HepG2 (cell line): ENCODE measurements at regions not wholly inside any gene's neighbourhood (a gene's known extent, or its start where the extent isn't known, plus 50 kb on each side); places are given as distances from the start of the nearest gene placed in this dataset.

Source experiments
- ATAC-seq: fragments of 200-7000 bp; cut with Tn5 transposase; 3 replicates; pipeline ENCODE4 v1.9.1; 2020; ENCODE audit warnings: mild to moderate bottlenecking, moderate library complexity
- BruUV-seq: library from RNA; stranded (reverse); fragments of 400-500 nt; replicated peaks from 2 replicates; lab custom pipeline; 2021; lab: Mats Ljungman, UMichigan
- CTCF ChIA-PET: fragments of 300-600 bp; formaldehyde crosslinking; extraction: SDS; loops from one replicate; lab custom pipeline; 2021; ENCODE audit warnings: low total read pairs, inconsistent platforms, low intra/inter-chr PET ratio; lab: Yijun Ruan, JAX
- POLR2A ChIA-PET: fragments of 350-600 bp; sonication (Branson Sonifier 250); formaldehyde crosslinking; loops from one replicate; lab custom pipeline; 2020; ENCODE audit warnings: antibody characterized with exemption, inconsistent platforms; lab: Yijun Ruan, JAX
- DNase-seq: peaks from one replicate; pipeline ENCODE4 v3.0.0-alpha.2; 2015; ENCODE audit warnings: low spot score
- FAIRE-seq: peaks from 3 replicates; lab custom pipeline; 2011; peaks lifted over from hg19 to GRCh38; lab: Jason Lieb, UNC
- H2AFZ ChIP-seq: one replicate; pipeline ENCODE4 v1.6.1; 2011; ENCODE audit warnings: low read length, inconsistent platforms
- H3K27ac ChIP-seq: fragments of 300-600 bp; 3 replicates; pipeline ENCODE4 v1.8.0; 2011; ENCODE audit warnings: mixed run types, mild to moderate bottlenecking, mixed read lengths, low read length, inconsistent platforms; ENCODE audit not compliant: insufficient read depth; ENCODE audit errors: extremely low read length
- H3K27me3 ChIP-seq, 2 experiments: fragments of 200-600 bp in 1 of 2; 2 replicates in 1 of 2; 3 replicates in 1 of 2; pipeline versions ENCODE4 v1.6.0 to v1.8.0; 2011; ENCODE audit warnings: low read length in 2 of 2, mild to moderate bottlenecking in 2 of 2, moderate library complexity in 2 of 2, inconsistent platforms in 1 of 2; ENCODE audit not compliant: insufficient read depth in 2 of 2, control insufficient read depth in 1 of 2
- H3K36me3 ChIP-seq, 2 experiments: fragments of 200-600 bp in 1 of 2; replicated peaks in 1 of 2; 2 replicates in 1 of 2; 3 replicates in 1 of 2; pipeline versions ENCODE4 v1.5.1 to v1.8.0; 2011; ENCODE audit warnings: low read length in 2 of 2, inconsistent platforms in 1 of 2; ENCODE audit not compliant: insufficient read depth in 2 of 2, control insufficient read depth in 1 of 2
- H3K4me1 ChIP-seq: 2 replicates; pipeline ENCODE4 v1.5.1; 2012; ENCODE audit warnings: low read length, inconsistent platforms; ENCODE audit not compliant: insufficient read depth
- H3K4me2 ChIP-seq: 2 replicates; pipeline ENCODE4 v1.6.0; 2011; ENCODE audit warnings: low read depth, low read length, inconsistent platforms
- H3K4me3 ChIP-seq, 3 experiments: fragments of 200-600 bp in 1 of 3; sonication (generic), shearing (Covaris generic) in 1 of 3; replicated peaks in 1 of 3; 2 replicates each; pipeline ENCODE4 v1.5.1; 2011 to 2016; ENCODE audit warnings: low read length in 3 of 3, inconsistent platforms in 2 of 3, low read depth in 2 of 3, mild to moderate bottlenecking in 2 of 3, control low read depth in 1 of 3, mixed read lengths in 1 of 3; ENCODE audit not compliant: insufficient read depth in 1 of 3
- H3K79me2 ChIP-seq: one replicate; pipeline ENCODE4 v1.6.1; 2011; ENCODE audit warnings: low read length, inconsistent platforms; ENCODE audit not compliant: insufficient read depth
- H3K9ac ChIP-seq: 2 replicates; pipeline ENCODE4 v1.6.0; 2011; ENCODE audit warnings: mild to moderate bottlenecking, low read depth, low read length, inconsistent platforms; ENCODE audit not compliant: insufficient read depth
- H3K9me3 ChIP-seq: 2 replicates; pipeline ENCODE4 v1.5.1; 2012; ENCODE audit warnings: mild to moderate bottlenecking, low read length
- H4K20me1 ChIP-seq: 2 replicates; pipeline ENCODE4 v1.6.0; 2011; ENCODE audit warnings: inconsistent platforms, mild to moderate bottlenecking, low read length, moderate library complexity; ENCODE audit not compliant: insufficient read depth
- ESRRA ChIP-seq: sonication (generic); formaldehyde crosslinking; IDR thresholded peaks from 2 replicates; pipeline ENCODE4 v1.5.1; 2020; ENCODE audit warnings: mild to moderate bottlenecking, low read depth, missing genetic modification reagents
- HNF1A ChIP-seq, 2 experiments: sonication (generic) in 1 of 2; formaldehyde crosslinking in 1 of 2; IDR thresholded peaks; 2 replicates each; pipeline versions ENCODE4 v1.4.0 to v1.6.1; 2016 to 2020; ENCODE audit warnings: borderline replicate concordance in 1 of 2, low read depth in 1 of 2, mild to moderate bottlenecking in 1 of 2, missing genetic modification reagents in 1 of 2
- HNF4G ChIP-seq, 2 experiments: sonication (generic) in 1 of 2; formaldehyde crosslinking in 1 of 2; IDR thresholded peaks; 2 replicates each; pipeline versions ENCODE4 v1.4.0 to v1.6.1; 2011 to 2020; ENCODE audit warnings: borderline replicate concordance in 2 of 2, low read depth in 2 of 2, mild to moderate bottlenecking in 2 of 2, low read length in 1 of 2, missing genetic modification reagents in 1 of 2, moderate library complexity in 1 of 2
- MIER2 ChIP-seq: IDR thresholded peaks from 2 replicates; pipeline ENCODE4 v1.6.1; 2016; ENCODE audit warnings: missing biosample characterization, missing genetic modification reagents
- NPAS2 ChIP-seq: sonication (generic); formaldehyde crosslinking; IDR thresholded peaks from 2 replicates; pipeline ENCODE4 v1.8.0; 2022; ENCODE audit warnings: mild to moderate bottlenecking, missing genetic modification reagents, borderline replicate concordance
- NR3C1 ChIP-seq: sonication (generic); formaldehyde crosslinking; IDR thresholded peaks from 2 replicates; pipeline ENCODE4 v1.4.0; 2020; ENCODE audit warnings: missing genetic modification reagents
- RBAK ChIP-seq: sonication (generic); formaldehyde crosslinking; IDR thresholded peaks from 2 replicates; pipeline ENCODE4 v1.5.1; 2020; ENCODE audit warnings: mild to moderate bottlenecking, missing genetic modification reagents
- RBM39 ChIP-seq: fragments of 200-400 bp; formaldehyde crosslinking; IDR thresholded peaks from one replicate; pipeline ENCODE4 v1.6.1; 2018; ENCODE audit warnings: antibody characterized with exemption, mild to moderate bottlenecking, low read depth, low read length; ENCODE audit not compliant: poor library complexity, severe bottlenecking
- TBL1XR1 ChIP-seq: fragments of 150-350 bp; IDR thresholded peaks from 2 replicates; pipeline ENCODE4 v1.6.1; 2014; ENCODE audit warnings: borderline replicate concordance, low read length; ENCODE audit not compliant: partially characterized antibody
- TCF12 ChIP-seq, 2 experiments: fragments of 450-650 bp in 1 of 2; sonication (generic) in 1 of 2; formaldehyde crosslinking in 1 of 2; IDR thresholded peaks; 2 replicates each; pipeline versions ENCODE4 v1.6.1 to v1.8.0; 2017 to 2022; ENCODE audit warnings: antibody characterized with exemption in 1 of 2, mild to moderate bottlenecking in 1 of 2, missing genetic modification reagents in 1 of 2, moderate library complexity in 1 of 2
- ZFP62 ChIP-seq: sonication (generic); formaldehyde crosslinking; IDR thresholded peaks from 2 replicates; pipeline ENCODE4 v1.4.0; 2020; ENCODE audit warnings: missing genetic modification reagents
- ZNF160 ChIP-seq: sonication (generic); formaldehyde crosslinking; IDR thresholded peaks from 2 replicates; pipeline ENCODE4 v1.8.0; 2022; ENCODE audit warnings: mild to moderate bottlenecking, inconsistent platforms, missing genetic modification reagents
- ZNF567 ChIP-seq: sonication (generic); formaldehyde crosslinking; IDR thresholded peaks from 2 replicates; pipeline ENCODE4 v1.8.1; 2023; ENCODE audit warnings: mild to moderate bottlenecking, missing genetic modification reagents, borderline replicate concordance
- WGBS: methylation state at CpG from one replicate; pipeline ENCODE4 v1.1.6; 2017; ENCODE audit warnings: low lambda C conversion rate; 5-methylcytosine and 5-hydroxymethylcytosine counted together
- in situ Hi-C: cut with HindIII; loops from 2 replicates; pipeline ENCODE4 v1.10.0; 2017; ENCODE audit warnings: low pct_unique_long_range_greater_than_20kb; ENCODE audit not compliant: extremely low pct_ligation_motif_present
- intact Hi-C: fragments of 100-400 bp; cut with micrococcal nuclease; formaldehyde crosslinking; loops from one replicate; pipeline ENCODE4 v1.10.0; 2022; ENCODE audit not compliant: unreplicated experiment
- TF ChIP-seq, protein P1 (sequence below), 2 experiments: sonication (generic) in 1 of 2; formaldehyde crosslinking in 1 of 2; IDR thresholded peaks; 2 replicates each; pipeline versions ENCODE4 v1.6.1 to v1.9.0; 2014 to 2022; ENCODE audit warnings: antibody characterized with exemption in 1 of 2, borderline replicate concordance in 1 of 2, inconsistent platforms in 1 of 2, low read depth in 1 of 2, missing genetic modification reagents in 1 of 2

- Histone ChIP-seq H3K9ac (no peak overlapping the region), H3K4me2 (no peak overlapping the region), H3K79me2 (no peaks in the 10 kb centered on the region), H3K27me3 (peaks cover 0 to 34% of the 10 kb centered on the region in 2 experiments; a peak in 3 of 5 replicates), H3K4me3 (no peak overlapping the region), H3K9me3 (no peaks in the 10 kb centered on the region), H3K27ac (no peak overlapping the region), H3K4me1 (no peaks in the 10 kb centered on the region), H4K20me1 (no peaks in the 10 kb centered on the region), H3K36me3 (no peaks in the 10 kb centered on the region), H2AFZ (no peak overlapping the region)
- BruUV-seq, result no TSS peak
- DNase-seq, result no peak
- FAIRE-seq, result no peak
- intact Hi-C loops (no loop called here), in situ Hi-C loops (no loop called here)
- CTCF ChIA-PET, result no interaction called here
- ATAC-seq, result no peak
- 24% methylated on average over 3 of the region's 3 CpGs for WGBS
- POLR2A ChIA-PET, result no interaction called here
- TF ChIP-seq TCF12 (IDR thresholded peaks at IDR 0.05) (no peak), TCF12 (CRISPR knock-in tag; IDR thresholded peaks at IDR 0.05) (no peak), TBL1XR1 (no peak), NR3C1 (CRISPR knock-in tag) (no peak), ZFP62 (CRISPR knock-in tag) (no peak), RBM39 (no peak), MIER2 (CRISPR knock-in tag) (no peak), RBAK (CRISPR knock-in tag) (no peak), NPAS2 (CRISPR knock-in tag) (no peak), ESRRA (no peak), ZNF160 (CRISPR knock-in tag) (no peak), HNF1A (IDR thresholded peaks at IDR 0.05; ENCODE audit: low read depth) (no peak), HNF1A (CRISPR knock-in tag; IDR thresholded peaks at IDR 0.05; ENCODE audit: borderline replicate concordance) (no peak), HNF4G (IDR thresholded peaks at IDR 0.05; ENCODE audit: borderline replicate concordance, low read depth, low read length) (no peak), HNF4G (CRISPR knock-in tag; IDR thresholded peaks at IDR 0.05; ENCODE audit: borderline replicate concordance, low read depth) (no peak), ZNF567 (CRISPR knock-in tag) (no peak)
- TF ChIP-seq, protein P1, sequence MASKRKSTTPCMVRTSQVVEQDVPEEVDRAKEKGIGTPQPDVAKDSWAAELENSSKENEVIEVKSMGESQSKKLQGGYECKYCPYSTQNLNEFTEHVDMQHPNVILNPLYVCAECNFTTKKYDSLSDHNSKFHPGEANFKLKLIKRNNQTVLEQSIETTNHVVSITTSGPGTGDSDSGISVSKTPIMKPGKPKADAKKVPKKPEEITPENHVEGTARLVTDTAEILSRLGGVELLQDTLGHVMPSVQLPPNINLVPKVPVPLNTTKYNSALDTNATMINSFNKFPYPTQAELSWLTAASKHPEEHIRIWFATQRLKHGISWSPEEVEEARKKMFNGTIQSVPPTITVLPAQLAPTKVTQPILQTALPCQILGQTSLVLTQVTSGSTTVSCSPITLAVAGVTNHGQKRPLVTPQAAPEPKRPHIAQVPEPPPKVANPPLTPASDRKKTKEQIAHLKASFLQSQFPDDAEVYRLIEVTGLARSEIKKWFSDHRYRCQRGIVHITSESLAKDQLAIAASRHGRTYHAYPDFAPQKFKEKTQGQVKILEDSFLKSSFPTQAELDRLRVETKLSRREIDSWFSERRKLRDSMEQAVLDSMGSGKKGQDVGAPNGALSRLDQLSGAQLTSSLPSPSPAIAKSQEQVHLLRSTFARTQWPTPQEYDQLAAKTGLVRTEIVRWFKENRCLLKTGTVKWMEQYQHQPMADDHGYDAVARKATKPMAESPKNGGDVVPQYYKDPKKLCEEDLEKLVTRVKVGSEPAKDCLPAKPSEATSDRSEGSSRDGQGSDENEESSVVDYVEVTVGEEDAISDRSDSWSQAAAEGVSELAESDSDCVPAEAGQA (IDR thresholded peaks at IDR 0.05; ENCODE audit: low read depth), result no peak
- TF ChIP-seq, protein P1 (CRISPR knock-in tag; IDR thresholded peaks at IDR 0.05; ENCODE audit: borderline replicate concordance), result no peak
Measured at GRCh38 chr6:4509506-4509905, 266.7 kb upstream of the CDYL start.
